HUDEP-2 (cell line): ENCODE measurements at regions not wholly inside any gene's neighbourhood (a gene's known extent, or its start where the extent isn't known, plus 50 kb on each side); places are given as distances from the start of the nearest gene placed in this dataset.
"Not testable (repeated sequence)": the region's sequence is repeated elsewhere in the genome, so short reads cannot be mapped to it uniquely, and the experiment has no call there.

Experiments used
- DNase-seq, 76 experiments: peaks; one replicate each; lab custom pipeline; 2025; ENCODE audit not compliant: unreplicated experiment in 76 of 76; lab: John Stamatoyannopoulos, UW

GRCh38 chr1:29681416-29681815 is 445.1 kb downstream of the PTPRU start:
- DNase-seq, result not testable (repeated sequence)

DNA sequence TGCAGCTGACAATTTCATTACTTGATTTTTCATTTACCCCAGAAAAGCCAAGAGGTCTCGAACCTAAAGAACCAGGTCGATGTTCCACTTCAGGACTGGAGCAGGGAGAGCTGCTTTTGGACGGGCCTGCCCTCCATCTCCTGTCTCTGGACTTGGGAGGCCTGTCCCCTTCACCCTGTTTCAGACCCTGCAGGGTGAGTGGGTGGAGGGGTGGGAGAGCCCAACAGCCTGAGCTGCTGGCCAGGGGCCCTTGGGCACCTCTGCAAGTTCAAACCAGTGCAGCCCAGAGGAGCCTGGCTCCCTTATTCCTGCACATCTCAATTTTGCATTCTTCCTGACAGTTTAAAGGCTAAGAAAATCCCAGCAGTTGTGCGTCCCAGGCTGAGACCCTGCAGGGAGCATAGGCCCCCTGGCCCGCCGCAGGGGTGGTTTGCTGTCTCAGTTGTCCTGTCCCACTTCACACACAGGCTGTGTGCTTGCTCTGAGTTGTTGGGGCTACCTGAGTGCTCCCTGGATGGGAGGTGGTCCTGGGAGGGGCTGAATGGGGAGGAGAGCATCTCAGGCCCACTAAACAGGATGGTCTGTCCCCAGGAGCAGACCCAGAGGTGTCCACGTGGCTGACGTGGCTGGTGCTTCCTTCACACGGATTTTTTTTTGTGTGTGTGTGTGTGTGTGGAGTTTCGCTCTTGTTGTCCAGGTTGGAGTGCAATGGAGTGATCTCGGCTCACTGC is 443.7 kb downstream of the PTPRU start:
- no peak for DNase-seq

GRCh38 chr1:29679316-29679715 is 443.0 kb downstream of the PTPRU start:
- DNase-seq, result no peak

GRCh38 chr1:29677028-29678024 is 441.0 kb downstream of the PTPRU start:
- no peak for DNase-seq

- DNase-seq, result no peak
Observed at GRCh38 chr1:29676496-29676895, 440.2 kb downstream of the PTPRU start.

DNA sequence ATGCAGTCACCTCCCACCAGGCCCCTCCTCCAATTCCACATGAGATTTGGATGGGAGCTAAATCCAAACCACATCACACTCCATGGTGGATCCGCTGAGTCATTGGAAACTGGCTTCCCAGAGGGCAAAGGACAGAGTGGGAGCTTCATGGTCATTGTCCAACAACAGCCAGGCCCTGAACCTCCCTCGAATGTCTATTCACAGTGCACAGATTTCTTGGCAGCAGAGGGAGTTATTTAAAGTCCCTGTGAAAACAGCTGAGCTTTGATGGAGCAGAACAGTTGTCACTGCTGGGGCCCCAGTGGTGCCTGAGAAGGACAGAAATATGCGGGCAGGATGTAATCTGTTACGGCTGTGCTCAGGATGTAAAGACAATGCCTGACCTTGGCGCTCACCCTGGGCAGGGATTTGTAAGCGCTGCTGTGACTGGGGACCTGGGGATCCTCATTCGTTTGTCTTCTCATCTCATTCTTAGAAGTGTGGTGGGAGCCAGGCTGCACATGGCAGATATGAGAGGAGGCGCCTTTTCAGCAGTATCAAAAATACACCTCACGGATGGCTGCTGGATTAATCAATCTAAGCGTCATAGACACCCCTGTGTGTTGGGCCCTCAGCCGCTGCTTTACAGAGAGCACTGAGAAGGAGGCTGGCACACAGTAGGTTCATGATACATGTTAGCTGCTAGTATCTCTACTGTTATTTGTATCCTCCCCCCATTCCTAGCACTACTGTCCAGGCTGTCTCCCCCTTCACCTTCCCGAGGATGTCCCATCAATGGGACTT is 439.4 kb downstream of the PTPRU start:
- no peak for DNase-seq

DNA sequence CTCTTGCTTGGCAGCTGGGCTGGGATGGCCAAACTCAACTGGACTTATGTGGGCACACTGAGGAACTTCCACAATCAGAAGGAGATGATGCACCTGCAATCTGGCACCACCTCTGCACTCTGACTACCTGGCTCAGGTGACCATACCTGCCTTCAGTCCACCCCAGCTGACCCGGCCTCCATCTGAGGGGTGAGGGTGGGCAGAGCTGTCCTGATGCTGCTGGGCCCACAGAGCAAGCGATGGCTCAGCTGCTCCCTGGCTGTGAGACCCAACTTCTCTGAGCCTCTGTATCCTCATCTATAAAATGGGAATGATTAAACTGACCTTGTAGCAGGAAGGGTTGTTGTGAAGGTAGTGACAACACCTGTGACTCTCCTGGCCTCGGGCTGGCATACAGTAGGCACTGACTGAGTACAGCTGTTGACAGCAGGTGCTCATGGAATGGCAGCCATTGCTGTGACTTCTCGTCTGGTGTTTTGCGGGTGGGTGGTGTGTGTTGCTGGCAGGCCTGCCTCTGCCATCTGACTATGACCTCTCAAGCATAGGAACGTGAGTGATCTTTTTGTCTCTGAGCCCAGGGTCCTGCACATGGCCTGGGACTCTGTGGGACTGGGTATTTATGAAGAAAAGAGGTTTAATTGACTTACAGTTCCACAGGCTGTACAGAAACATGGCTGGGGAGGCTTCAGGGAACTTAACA is 438.5 kb downstream of the PTPRU start:
- DNase-seq, result no peak

DNA sequence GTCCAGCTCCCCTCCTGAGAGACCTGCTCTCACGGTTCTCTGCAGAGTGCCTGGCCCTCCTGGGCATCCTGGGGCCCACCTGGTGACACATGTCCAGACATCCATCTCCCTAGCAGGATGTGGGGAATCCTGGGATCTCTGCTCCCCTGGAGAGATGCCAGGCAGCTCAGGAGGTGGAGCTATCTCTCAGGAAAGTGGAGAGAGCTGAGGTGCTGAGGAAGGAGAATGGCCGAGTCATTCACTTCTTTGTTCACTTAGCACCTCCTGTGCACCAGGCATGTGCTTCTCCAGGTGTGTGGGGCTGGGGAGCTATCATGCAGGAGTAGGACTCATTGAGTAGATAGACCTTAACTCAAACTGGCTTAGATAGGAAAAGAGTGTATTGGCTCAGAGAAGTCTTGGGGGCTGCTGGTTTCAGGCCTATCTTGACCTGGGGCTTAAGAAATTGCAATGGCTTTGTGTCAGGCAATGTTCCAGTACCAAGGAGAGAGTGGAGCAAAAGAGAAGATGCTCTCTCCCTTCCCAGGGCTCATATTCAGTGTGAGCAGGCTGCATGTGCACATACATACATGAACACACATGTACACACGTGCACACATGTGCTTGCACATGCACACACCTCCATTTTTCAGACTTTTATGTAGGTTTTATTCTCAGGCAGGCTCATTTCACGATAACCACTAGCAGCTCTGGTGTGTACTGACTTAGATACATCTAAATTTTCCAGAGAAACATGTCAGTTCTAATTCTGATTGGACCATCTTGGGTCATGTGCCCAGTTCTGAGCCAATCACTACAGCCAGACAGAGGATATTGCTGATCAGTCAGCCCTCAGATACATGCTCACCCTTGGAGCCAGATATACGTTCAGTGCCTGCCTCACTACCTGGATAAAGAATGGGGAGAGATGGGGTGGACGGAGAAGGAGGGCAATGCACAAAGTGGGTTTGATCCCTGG is 437.6 kb downstream of the PTPRU start:
- no peak for DNase-seq

GRCh38 chr1:29673228-29673500 is 436.8 kb downstream of the PTPRU start:
- no peak for DNase-seq

GRCh38 chr1:29672416-29673227 is 436.3 kb downstream of the PTPRU start:
- DNase-seq, result no peak

DNA sequence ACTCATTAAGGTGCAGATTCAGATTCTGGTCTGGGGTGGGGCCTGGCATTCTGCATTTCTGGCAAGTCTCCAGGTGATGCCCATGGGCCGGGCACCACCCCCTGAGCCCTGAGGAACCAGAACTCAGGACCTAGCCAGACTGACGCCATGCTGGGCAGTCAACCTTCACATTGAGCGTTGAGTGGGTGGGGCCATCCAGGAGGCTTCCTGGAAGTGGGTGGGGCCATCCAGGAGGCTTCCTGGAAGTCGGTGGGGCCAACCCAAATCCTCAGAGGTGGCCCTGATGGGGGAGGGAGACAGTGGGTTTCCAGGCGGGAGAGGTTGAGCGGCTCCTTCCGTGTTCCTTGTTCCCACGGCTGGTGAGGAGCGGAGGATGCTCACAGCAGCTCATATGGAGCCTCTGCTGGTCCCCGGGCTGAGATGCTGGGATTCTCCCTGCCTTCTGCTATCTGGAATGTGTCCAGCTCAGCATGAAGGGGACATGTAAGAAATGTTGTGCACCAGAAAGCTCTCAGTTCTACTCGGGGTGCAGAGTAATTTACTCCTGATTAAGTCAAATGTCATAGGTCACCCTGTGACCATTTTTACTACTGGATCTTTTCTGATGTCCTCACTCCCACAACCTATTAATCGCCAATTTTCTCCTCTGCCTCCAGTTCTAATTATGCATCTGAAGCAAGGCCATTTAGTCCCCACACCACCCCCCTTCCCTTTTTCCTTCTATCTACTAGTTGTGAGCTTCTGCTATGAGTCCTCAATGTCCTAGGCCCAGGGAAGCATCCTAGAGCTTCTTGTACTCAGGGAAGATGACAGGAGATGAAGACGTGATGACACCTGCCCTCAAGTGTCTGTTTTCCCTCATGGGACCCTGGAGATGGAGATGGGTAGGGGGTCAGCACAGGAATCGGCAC is 435.4 kb downstream of the PTPRU start:
- no peak for DNase-seq

GRCh38 chr1:29670752-29671151 is 434.4 kb downstream of the PTPRU start:
- no peak for DNase-seq

DNA sequence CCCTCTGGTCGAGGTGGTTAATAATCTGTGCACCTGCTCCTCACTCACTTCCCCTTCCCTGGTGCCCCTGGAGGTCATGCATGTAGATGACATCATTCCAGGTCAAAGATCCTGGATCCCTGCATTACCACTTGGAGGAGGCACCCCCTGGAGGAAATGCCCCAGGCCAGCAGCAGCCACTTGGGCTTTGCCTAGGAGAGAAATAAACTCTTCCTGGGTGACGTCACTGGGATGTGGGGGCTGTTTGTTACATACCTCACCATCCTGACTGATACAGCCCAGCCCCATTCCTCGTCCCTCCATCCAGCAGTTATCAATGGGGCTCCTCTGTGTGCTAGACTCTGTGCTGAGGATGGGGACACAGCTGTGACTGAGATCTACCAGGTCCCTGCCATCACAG is 433.6 kb downstream of the PTPRU start:
- no peak for DNase-seq

DNA sequence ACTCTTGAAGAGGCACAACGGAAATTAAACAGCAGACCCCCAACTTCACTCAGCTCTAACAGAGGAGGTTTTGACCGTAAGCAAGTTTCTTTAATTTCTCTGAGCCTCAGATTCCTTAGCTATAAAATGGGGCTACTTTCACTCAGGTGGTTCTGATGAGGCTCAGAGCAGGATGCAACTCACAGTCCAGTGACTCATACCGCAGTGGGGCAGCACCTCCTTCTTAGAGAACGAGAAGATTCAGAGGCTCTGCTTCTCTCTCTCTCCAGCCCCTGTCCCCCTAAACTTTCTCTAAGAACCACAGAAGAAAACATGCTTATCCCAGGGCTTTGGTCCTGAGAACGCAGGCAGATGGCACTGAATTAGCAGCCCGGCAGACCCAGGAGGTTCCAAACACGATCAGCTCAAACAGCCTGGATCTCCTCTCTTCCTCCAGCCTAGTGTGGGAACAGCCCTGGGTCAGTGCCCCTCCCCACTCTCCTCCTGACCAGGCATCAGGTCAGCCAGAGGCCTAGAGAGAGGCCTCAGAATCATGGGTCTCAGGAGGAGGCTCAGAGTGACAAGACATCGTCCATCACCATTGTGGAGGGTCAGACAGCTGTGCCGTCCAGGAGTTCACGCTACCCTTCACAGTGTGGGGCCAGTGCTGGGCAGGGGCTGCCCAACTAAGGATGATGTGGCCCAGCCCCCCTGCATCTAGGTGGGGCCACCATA is 433.0 kb downstream of the PTPRU start:
- DNase-seq, result no peak

DNA sequence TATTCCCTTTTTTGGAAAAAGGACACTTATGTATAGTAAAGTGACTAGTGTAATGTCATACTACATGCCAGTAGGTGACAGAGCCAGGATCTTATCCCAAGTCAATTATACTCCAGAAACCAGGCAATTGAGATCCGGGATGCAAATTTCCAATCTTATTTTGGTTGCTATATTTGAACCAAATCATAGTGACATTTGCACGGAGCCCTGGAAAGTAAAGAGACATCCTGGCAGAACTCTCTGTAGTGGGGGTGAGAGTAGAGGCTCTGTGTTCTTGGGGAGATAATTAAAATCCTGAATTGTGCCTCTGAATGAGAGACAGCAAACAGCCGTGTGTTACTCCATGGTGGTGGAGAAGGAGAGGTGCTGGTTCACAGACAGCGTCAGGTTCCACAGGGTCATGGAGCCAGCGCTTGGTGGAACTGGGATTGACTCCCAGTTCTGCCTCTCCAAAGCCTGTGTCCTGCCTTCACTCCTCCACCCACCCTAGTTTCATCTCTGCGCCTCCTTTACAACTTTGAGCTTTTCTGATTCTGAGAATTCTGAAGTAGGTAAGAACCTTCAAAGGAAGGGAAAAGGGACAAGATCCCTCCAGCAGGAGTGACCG is 432.3 kb downstream of the PTPRU start:
- no peak for DNase-seq

DNA sequence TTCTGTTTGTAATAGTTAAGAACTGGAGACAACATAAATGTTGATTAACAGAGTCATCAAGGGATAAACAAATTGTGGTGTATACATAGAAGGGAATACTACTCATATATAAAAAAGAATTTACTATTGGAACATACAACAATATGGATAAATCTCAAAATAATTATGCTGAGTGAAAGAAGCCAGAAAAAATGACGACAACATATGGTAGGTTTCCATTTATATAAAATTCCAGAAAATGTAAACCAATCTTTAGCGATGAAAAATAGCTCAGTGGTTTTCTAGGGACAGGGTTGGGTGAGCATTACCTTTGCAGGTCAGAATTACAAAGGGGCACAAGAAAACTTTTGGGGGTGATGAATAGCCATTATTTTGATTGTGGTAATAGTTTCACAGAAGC is 431.6 kb downstream of the PTPRU start:
- DNase-seq, result no peak

DNA sequence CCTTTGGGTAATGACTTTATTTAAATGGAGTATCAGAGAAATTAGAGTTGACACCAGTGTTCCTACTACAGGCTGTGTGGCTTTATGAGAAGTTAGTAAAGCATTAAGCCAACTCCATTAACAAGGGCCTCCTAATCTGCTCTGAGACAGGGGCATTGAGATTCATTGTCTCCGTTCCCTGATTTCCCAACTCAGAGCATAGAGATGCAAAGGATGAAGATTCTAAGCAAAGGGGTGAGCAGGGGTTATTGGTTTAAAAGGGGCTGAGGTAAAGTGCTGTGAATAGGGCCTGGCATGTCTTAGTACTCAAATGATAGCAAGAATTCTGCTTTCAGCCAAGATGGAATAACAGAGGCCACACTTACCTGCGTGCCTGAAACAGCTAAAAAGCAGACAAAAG is 428.4 kb downstream of the PTPRU start:
- no peak for DNase-seq
